ENCODE measurements at regions not wholly inside any gene's neighbourhood (a gene's known extent, or its start where the extent isn't known, plus 50 kb on each side); places are given as distances from the start of the nearest gene placed in this dataset.

DNA sequence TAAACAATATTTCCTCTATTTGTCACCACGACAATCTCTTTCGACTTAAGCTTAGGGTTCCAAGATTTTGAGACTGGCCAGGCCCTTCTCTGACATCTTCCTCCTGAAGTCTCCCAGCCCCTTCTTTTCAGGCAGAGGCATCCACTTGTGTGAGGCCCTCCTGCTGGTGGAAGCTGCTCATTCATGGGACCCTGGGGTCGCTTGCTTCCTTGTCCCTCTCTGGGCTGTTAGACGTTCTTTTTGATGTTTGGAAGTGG, 188.2 kb upstream of the APCDD1 start:
- H3K36me3 ChIP-seq (ENCODE audit: insufficient read depth, low read length): no peaks in the 10 kb centered on the region
- no peak overlapping the region for H3K4me3 ChIP-seq (ENCODE audit: low read length)
- H3K9me3 ChIP-seq (replicated peaks; ENCODE audit: low read length): no peaks in the 10 kb centered on the region
- peaks cover 3% of the 10 kb centered on the region for H3K4me1 ChIP-seq (ENCODE audit: control insufficient read depth, insufficient read depth, low read length)
- no peak overlapping the region for H3K9ac ChIP-seq (ENCODE audit: low read depth, low read length)
- no peak overlapping the region for H3K4me2 ChIP-seq (ENCODE audit: low read length)
- no peaks in the 10 kb centered on the region for H3K27me3 ChIP-seq (ENCODE audit: control insufficient read depth, insufficient read depth, low read length)

DNA sequence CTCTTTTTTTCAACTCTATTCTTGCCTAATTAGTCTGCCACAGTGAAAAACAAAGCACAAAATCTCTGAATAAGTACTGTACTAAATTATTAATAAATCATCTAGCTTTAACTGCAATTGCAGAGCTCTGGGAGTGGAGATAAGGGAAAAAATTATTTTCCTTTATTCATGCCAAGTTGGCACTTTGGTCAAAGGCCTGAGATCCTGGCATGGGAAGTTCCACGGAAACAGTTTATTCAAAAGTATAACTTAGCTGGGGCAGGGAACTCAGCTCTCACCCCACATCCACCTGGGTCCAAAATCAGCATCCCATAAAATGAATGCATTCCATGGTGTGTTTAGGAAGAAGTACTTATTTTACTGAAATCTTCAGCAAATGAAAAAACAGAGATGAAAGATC, 185.2 kb upstream of the APCDD1 start:
- Histone ChIP-seq H3K4me3 (ENCODE audit: low read length) (no peak overlapping the region), H3K4me1 (ENCODE audit: control insufficient read depth, insufficient read depth, low read length) (peaks cover 3% of the 10 kb centered on the region), H3K4me2 (ENCODE audit: low read length) (no peak overlapping the region), H3K36me3 (ENCODE audit: insufficient read depth, low read length) (no peaks in the 10 kb centered on the region), H3K27me3 (ENCODE audit: control insufficient read depth, insufficient read depth, low read length) (peaks cover 8% of the 10 kb centered on the region), H3K9me3 (replicated peaks; ENCODE audit: low read length) (no peaks in the 10 kb centered on the region), H3K9ac (ENCODE audit: low read depth, low read length) (no peak overlapping the region)

DNA sequence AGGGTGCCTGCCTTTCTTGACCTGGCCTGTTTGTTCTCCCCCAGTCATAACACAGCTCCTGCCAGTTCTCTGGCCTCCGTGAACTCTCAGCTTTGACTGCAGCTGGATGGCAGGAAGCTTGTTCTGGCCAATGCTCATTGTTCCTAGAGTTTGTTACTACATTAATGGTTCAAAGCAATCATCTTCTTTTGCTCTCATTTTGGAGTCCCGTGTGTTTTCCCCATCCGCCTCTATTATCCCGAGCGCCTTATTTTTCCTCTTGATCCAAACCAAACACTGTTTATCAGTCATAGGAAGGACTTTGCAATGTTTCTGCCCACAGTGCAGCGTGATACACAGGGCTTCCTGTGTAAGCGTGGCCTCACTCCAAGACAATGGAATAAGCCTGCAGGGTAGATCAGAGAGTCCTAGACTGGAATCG, 184.3 kb upstream of the APCDD1 start:
- H3K27me3 ChIP-seq (ENCODE audit: control insufficient read depth, insufficient read depth, low read length): peaks cover 8% of the 10 kb centered on the region
- H3K4me2 ChIP-seq (ENCODE audit: low read length): no peak overlapping the region
- no peak overlapping the region for H3K4me3 ChIP-seq (ENCODE audit: low read length)
- H3K9ac ChIP-seq (ENCODE audit: low read depth, low read length): no peak overlapping the region
- no peaks in the 10 kb centered on the region for H3K9me3 ChIP-seq (replicated peaks; ENCODE audit: low read length)
- H3K4me1 ChIP-seq (ENCODE audit: control insufficient read depth, insufficient read depth, low read length): peaks cover 3% of the 10 kb centered on the region
- no peaks in the 10 kb centered on the region for H3K36me3 ChIP-seq (ENCODE audit: insufficient read depth, low read length)

DNA sequence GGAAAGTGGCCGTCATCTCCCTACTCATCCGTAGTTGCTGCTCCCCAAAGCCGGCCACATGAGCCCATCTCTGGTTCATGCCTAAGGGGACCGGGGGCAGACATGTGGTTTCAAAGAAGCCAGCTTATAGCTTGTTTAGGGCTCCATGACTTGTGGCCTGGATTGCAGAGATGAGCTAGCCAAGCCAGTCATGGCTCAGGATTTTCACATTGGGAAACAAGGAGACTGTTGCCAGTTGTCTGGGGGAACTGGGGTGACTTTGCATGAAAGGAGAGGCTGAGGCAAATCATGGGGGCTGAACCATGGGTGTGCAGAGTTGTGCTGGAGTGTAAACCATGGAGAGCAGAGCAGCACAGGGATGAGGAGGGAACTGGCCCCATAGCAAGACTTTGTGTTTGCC, 183.0 kb upstream of the APCDD1 start:
- Histone ChIP-seq H3K4me2 (ENCODE audit: low read length) (no peak overlapping the region), H3K4me3 (ENCODE audit: low read length) (no peak overlapping the region), H3K9ac (ENCODE audit: low read depth, low read length) (no peak overlapping the region), H3K4me1 (ENCODE audit: control insufficient read depth, insufficient read depth, low read length) (peaks cover 3% of the 10 kb centered on the region), H3K36me3 (ENCODE audit: insufficient read depth, low read length) (no peaks in the 10 kb centered on the region), H3K27me3 (ENCODE audit: control insufficient read depth, insufficient read depth, low read length) (peaks cover 8% of the 10 kb centered on the region), H3K9me3 (replicated peaks; ENCODE audit: low read length) (no peaks in the 10 kb centered on the region)

DNA sequence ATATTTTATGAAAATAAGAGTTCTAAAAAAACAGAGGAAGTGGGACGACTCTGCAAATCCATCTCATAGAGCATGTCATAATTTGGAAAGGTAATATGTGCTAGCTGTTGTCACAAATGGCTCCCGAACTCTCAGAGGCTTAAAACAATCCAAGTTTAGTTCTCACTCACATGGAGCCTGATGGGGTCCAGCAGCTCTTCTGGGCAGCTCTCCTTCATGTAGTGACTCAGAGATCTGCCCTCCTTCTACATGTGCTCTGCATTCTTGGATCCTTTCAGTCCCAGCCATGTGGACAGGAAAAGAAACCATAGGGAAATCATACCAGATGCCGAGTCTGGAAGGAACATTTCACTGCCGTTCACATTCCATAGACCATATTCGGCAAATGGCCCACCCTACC, 180.1 kb upstream of the APCDD1 start:
- H3K4me3 ChIP-seq (ENCODE audit: low read length): no peak overlapping the region
- no peak overlapping the region for H3K9ac ChIP-seq (ENCODE audit: low read depth, low read length)
- peaks cover 3% of the 10 kb centered on the region for H3K4me1 ChIP-seq (ENCODE audit: control insufficient read depth, insufficient read depth, low read length)

DNA sequence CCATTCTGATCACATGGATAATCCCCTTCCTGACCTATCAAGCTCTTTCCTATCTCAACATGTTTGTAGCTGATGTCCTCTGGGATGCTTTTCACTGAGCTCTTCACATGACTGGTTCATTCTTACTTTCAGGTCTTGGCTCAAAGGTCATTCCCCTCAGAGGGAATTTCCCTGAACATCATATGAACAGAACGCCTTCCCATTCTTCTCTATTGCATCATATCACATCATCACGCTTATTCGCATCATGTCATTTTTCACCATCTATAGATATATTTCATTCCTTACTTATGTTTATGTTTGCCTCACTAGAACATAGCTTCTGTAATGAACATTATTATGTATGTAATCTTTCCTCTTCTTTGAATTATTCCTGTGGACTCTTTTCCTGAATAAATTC, 178.9 kb upstream of the APCDD1 start:
- no peaks in the 10 kb centered on the region for H3K9me3 ChIP-seq (replicated peaks; ENCODE audit: low read length)
- no peaks in the 10 kb centered on the region for H3K4me1 ChIP-seq (ENCODE audit: control insufficient read depth, insufficient read depth, low read length)
- H3K36me3 ChIP-seq (ENCODE audit: insufficient read depth, low read length): no peaks in the 10 kb centered on the region
- H3K4me3 ChIP-seq (ENCODE audit: low read length): no peak overlapping the region
- H3K4me2 ChIP-seq (ENCODE audit: low read length): no peak overlapping the region
- H3K9ac ChIP-seq (ENCODE audit: low read depth, low read length): no peak overlapping the region
- H3K27me3 ChIP-seq (ENCODE audit: control insufficient read depth, insufficient read depth, low read length): peaks cover 20% of the 10 kb centered on the region

More for the DNA sequence above, 180.1 kb upstream of the APCDD1 start:
- Histone ChIP-seq H3K4me2 (ENCODE audit: low read length) (no peak overlapping the region), H3K9me3 (replicated peaks; ENCODE audit: low read length) (no peaks in the 10 kb centered on the region), H3K36me3 (ENCODE audit: insufficient read depth, low read length) (no peaks in the 10 kb centered on the region), H3K27me3 (ENCODE audit: control insufficient read depth, insufficient read depth, low read length) (peaks cover 17% of the 10 kb centered on the region)

DNA sequence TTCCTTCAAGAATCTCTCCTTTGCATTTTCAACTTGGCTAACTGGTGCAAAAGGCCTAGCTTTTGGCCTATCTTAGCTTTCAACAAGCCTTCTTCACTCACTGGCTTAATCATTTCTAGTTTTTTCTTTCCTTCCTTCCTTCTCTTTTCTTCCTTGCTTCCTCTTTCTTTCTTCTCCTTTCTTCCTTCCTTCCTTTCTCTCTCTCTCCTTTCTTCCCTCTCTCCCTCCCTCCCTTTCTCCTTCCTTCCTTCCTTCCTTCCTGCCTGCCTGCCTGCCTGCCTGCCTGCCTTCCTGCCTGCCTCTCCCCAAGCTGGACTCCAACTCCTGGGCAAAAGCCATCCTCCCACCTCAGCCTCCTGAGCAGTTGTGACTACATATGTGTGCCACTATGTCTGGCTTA, 176.2 kb upstream of the APCDD1 start:
- Histone ChIP-seq H3K36me3 (ENCODE audit: insufficient read depth, low read length) (no peaks in the 10 kb centered on the region), H3K9me3 (replicated peaks; ENCODE audit: low read length) (no peaks in the 10 kb centered on the region), H3K4me1 (ENCODE audit: control insufficient read depth, insufficient read depth, low read length) (no peaks in the 10 kb centered on the region), H3K4me2 (ENCODE audit: low read length) (no peak overlapping the region), H3K27me3 (ENCODE audit: control insufficient read depth, insufficient read depth, low read length) (peaks cover 22% of the 10 kb centered on the region), H3K4me3 (ENCODE audit: low read length) (no peak overlapping the region), H3K9ac (ENCODE audit: low read depth, low read length) (no peak overlapping the region)

DNA sequence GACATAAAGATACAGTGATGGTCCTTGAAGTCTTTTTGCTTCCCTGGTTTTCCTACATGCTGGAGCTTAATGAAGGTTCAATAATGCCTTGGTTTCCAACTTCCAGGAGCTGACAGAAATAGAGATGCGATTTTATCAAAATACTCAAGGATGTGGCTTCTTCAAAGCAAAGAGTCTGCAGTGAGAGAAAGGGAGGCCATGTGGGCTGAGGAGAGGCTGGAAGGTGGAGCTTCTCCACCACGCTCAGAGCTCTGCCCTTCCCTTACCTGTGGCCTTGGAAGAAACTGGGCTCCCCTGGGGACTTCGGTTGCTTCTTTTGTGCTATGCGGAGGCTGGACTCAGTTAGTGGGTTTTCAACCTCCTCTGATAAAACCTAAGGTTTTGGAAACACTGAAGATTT, 175.0 kb upstream of the APCDD1 start:
- Histone ChIP-seq H3K9me3 (replicated peaks; ENCODE audit: low read length) (no peaks in the 10 kb centered on the region), H3K36me3 (ENCODE audit: insufficient read depth, low read length) (no peaks in the 10 kb centered on the region), H3K9ac (ENCODE audit: low read depth, low read length) (no peak overlapping the region), H3K4me2 (ENCODE audit: low read length) (no peak overlapping the region), H3K4me3 (ENCODE audit: low read length) (no peak overlapping the region), H3K27me3 (ENCODE audit: control insufficient read depth, insufficient read depth, low read length) (peaks cover 26% of the 10 kb centered on the region), H3K4me1 (ENCODE audit: control insufficient read depth, insufficient read depth, low read length) (no peaks in the 10 kb centered on the region)

DNA sequence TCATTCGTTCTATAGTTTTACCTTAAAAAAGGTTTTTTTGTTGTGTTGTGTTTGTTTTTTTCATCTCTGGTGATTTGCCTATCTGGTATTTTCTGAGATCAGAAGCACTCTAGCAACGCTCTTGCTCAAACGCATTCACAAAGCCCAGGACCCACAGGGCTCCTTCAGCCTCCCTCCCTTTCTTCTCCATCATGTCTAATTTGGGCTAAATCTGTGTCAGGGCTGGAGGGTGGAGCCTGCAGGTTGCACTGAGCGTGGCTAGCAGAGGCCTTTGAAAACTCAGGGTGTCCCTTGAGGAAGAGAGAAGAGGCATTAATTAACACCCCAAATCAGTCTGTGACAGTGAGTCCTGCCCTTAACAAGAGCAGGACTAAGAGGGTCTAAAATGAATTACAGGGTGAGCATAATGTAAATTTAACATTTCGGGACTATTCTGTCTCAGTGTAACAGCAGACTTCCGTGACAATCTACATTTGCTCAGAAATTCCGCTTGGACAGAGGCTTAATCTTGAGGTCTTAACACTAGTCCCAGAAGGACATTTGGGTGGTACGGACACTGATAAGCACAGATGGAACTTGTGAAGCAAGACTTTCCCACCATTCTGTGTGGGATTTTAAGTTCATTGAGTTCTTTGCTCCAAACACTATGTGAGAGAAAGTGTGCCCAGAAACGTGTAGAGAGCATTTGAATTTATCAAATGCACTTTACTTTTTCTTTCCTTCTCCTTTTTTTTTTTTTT, 174.4 kb upstream of the APCDD1 start:
- Histone ChIP-seq H3K36me3 (ENCODE audit: insufficient read depth, low read length) (no peaks in the 10 kb centered on the region), H3K9ac (ENCODE audit: low read depth, low read length) (no peak overlapping the region), H3K27me3 (ENCODE audit: control insufficient read depth, insufficient read depth, low read length) (peaks cover 31% of the 10 kb centered on the region), H3K9me3 (replicated peaks; ENCODE audit: low read length) (no peaks in the 10 kb centered on the region), H3K4me3 (ENCODE audit: low read length) (no peak overlapping the region), H3K4me2 (ENCODE audit: low read length) (no peak overlapping the region), H3K4me1 (ENCODE audit: control insufficient read depth, insufficient read depth, low read length) (no peaks in the 10 kb centered on the region)

DNA sequence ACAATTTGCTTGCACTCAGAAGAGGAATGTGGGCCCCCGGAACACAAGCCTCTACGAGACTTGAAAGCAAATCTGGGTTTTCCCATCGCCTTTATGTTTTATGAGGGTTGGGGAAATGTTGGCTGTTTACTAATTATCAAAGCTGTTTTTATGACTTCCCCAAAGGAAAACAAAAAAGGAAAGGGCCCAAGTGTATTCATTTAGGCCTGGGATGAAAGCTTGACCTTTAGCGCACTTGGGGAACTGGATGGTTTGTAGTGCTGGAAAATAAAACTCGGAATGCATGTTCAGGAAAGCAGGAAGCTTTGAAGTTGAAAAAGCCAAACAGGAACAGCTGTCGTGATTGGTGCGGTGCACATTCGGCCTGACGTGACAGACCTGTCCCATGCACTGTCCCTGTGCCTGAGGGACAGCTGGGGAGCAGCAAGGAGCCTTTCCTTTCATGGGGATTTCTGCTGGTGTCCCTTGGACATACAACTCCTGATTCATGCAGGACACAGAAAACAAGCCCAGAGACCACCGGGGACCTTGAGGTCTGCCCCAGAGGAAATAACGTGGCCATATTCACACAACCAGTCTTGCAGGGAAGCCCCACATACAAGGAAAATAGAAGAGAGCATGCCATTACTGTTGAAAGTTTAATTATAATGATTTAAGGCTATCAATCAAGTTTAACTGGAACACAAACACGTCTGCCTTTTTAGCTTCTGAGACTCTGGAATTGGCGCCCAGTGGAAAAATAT, 169.7 kb upstream of the APCDD1 start:
- Histone ChIP-seq H3K9me3 (replicated peaks; ENCODE audit: low read length) (no peaks in the 10 kb centered on the region), H3K4me1 (ENCODE audit: control insufficient read depth, insufficient read depth, low read length) (no peaks in the 10 kb centered on the region), H3K27me3 (ENCODE audit: control insufficient read depth, insufficient read depth, low read length) (peaks cover 20% of the 10 kb centered on the region), H3K36me3 (ENCODE audit: insufficient read depth, low read length) (no peaks in the 10 kb centered on the region), H3K4me3 (ENCODE audit: low read length) (no peak overlapping the region), H3K4me2 (ENCODE audit: low read length) (no peak overlapping the region), H3K9ac (ENCODE audit: low read depth, low read length) (no peak overlapping the region)

DNA sequence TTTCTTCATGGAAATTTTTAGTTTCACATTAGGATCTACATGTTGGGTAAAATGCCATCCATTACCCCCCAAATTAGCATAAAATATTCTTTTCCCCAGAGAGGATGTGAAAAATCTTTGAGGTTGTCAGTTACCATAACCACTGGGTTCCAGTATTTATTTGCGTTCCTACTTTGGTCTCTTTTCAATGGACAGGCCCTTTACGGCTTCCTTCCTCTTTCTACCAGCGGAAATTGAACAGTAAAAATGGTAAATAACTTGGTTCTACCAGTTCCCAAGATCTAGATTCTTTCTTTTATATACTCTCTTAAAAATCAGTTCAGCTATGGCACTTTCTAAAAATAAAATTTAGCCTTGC, 169.2 kb upstream of the APCDD1 start:
- Histone ChIP-seq H3K9ac (ENCODE audit: low read depth, low read length) (no peak overlapping the region), H3K36me3 (ENCODE audit: insufficient read depth, low read length) (no peaks in the 10 kb centered on the region), H3K4me3 (ENCODE audit: low read length) (no peak overlapping the region), H3K4me1 (ENCODE audit: control insufficient read depth, insufficient read depth, low read length) (no peaks in the 10 kb centered on the region), H3K9me3 (replicated peaks; ENCODE audit: low read length) (no peaks in the 10 kb centered on the region), H3K4me2 (ENCODE audit: low read length) (no peak overlapping the region), H3K27me3 (ENCODE audit: control insufficient read depth, insufficient read depth, low read length) (peaks cover 20% of the 10 kb centered on the region)

DNA sequence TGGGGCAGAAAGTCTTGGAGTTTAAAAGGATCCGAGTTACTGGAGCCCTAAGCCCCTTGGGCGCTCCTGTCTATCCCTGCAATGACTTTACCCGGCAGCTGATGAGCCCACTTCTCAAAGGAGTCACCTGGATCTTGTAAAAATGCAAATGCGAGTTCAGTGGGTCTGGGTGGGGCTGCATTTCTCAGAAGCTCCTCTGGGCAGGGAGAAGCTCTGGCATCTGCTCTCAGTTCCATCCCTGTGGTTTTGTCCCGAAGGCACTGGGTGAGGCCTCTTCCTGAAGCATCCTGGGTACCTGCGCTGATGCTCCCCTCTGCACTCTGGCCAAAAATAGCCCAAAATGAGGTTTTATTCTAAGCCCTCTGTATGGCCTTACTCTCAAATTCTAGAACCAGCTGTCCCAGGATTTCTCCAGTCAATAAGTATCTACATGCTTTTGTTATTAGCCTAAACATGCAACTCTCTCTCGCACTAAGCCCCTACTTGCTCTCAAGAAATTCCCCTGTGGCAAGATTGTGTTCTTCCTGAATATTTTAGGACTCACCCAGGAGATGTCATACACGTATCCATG, 167.8 kb upstream of the APCDD1 start:
- no peak overlapping the region for H3K9ac ChIP-seq (ENCODE audit: low read depth, low read length)
- H3K4me1 ChIP-seq (ENCODE audit: control insufficient read depth, insufficient read depth, low read length): no peaks in the 10 kb centered on the region
- no peaks in the 10 kb centered on the region for H3K9me3 ChIP-seq (replicated peaks; ENCODE audit: low read length)
- no peaks in the 10 kb centered on the region for H3K36me3 ChIP-seq (ENCODE audit: insufficient read depth, low read length)
- no peak overlapping the region for H3K4me2 ChIP-seq (ENCODE audit: low read length)
- peaks cover 20% of the 10 kb centered on the region for H3K27me3 ChIP-seq (ENCODE audit: control insufficient read depth, insufficient read depth, low read length)
- no peak overlapping the region for H3K4me3 ChIP-seq (ENCODE audit: low read length)
